Suprapubic skin (tissue), 4 donors: ENCODE measurements at regions not wholly inside any gene's neighbourhood (a gene's known extent, or its start where the extent isn't known, plus 50 kb on each side); places are given as distances from the start of the nearest gene placed in this dataset.

Source experiments
- DNase-seq, 2 donors: peaks; one replicate each; pipeline ENCODE4 v3.0.0-alpha.2; 2019; ENCODE audit warnings: low spot score in 2 of 2
- H3K27ac ChIP-seq: fragments of 200-600 bp; sonication (generic); one replicate; pipeline ENCODE4 v1.5.1; 2019
- H3K27me3 ChIP-seq: fragments of 200-600 bp; sonication (generic); one replicate; pipeline ENCODE4 v1.5.1; 2019
- H3K36me3 ChIP-seq: fragments of 200-600 bp; sonication (generic); one replicate; pipeline ENCODE4 v1.5.1; 2019
- H3K4me1 ChIP-seq: fragments of 200-600 bp; sonication (generic); one replicate; pipeline ENCODE4 v1.5.1; 2019
- H3K4me3 ChIP-seq: fragments of 200-600 bp; sonication (generic); one replicate; pipeline ENCODE4 v1.5.1; 2019; ENCODE audit warnings: mild to moderate bottlenecking
- H3K9me3 ChIP-seq: fragments of 200-600 bp; sonication (generic); one replicate; pipeline ENCODE4 v1.5.1; 2019
- EP300 ChIP-seq: sonication (generic); formaldehyde crosslinking; IDR thresholded peaks from one replicate; pipeline ENCODE4 v1.6.1; 2017; ENCODE audit warnings: antibody characterized with exemption
- POLR2A ChIP-seq, 2 donors: fragments of 450-650 bp; IDR thresholded peaks; one replicate each; pipeline ENCODE4 v1.6.1; 2017; ENCODE audit warnings: antibody characterized with exemption in 2 of 2, mild to moderate bottlenecking in 2 of 2, moderate library complexity in 2 of 2
- POLR2AphosphoS5 ChIP-seq, 3 donors: sonication (generic); formaldehyde crosslinking; IDR thresholded peaks; one replicate each; pipeline ENCODE4 v1.6.1; 2017; ENCODE audit warnings: antibody characterized with exemption in 3 of 3
- WGBS: methylation state at CpG from one replicate; pipeline ENCODE4 v1.1.5; 2018; 5-methylcytosine and 5-hydroxymethylcytosine counted together
- TF ChIP-seq, protein P1 (sequence below), 2 donors: fragments of 200-600 bp in 1 of 2; fragments of 450-650 bp in 1 of 2; sonication (generic) in 1 of 2; IDR thresholded peaks; one replicate each; pipeline ENCODE4 v1.5.1; 2016 to 2019; ENCODE audit warnings: antibody characterized with exemption in 2 of 2, mild to moderate bottlenecking in 1 of 2, moderate library complexity in 1 of 2

DNA sequence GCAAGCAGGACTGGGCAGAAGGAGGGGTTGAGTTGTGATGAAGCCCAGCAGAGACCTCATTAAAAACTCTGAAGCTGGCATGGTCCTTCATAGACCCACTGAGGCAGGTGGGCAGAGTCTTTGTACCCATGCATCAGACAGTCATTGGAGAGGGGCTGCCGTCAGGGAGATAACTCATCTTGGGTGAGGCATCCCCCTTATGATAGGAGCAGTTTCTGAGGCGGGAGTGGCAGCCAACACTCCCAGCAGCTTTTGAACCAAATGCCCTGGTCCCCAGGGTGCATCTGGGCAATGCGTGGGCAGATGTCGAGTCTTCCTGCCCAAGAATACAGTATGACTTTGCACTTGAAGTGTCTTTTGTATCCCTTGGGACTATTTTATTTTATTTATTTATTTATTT, 68.1 kb downstream of the HTR5A start:
- H3K27me3 ChIP-seq, result peaks cover 13% of the 10 kb centered on the region
- H3K4me1 ChIP-seq, result no peaks in the 10 kb centered on the region
- 78% methylated on average over 4 of the region's 4 CpGs for WGBS
- DNase-seq, result no peak
- peaks cover 5% of the 10 kb centered on the region for H3K9me3 ChIP-seq
- no peak overlapping the region for H3K4me3 ChIP-seq
- no peaks in the 10 kb centered on the region for H3K36me3 ChIP-seq
- no peak for TF ChIP-seq POLR2AphosphoS5 (IDR thresholded peaks at IDR 0.05)
- TF ChIP-seq EP300, result no peak
- TF ChIP-seq, protein P1, sequence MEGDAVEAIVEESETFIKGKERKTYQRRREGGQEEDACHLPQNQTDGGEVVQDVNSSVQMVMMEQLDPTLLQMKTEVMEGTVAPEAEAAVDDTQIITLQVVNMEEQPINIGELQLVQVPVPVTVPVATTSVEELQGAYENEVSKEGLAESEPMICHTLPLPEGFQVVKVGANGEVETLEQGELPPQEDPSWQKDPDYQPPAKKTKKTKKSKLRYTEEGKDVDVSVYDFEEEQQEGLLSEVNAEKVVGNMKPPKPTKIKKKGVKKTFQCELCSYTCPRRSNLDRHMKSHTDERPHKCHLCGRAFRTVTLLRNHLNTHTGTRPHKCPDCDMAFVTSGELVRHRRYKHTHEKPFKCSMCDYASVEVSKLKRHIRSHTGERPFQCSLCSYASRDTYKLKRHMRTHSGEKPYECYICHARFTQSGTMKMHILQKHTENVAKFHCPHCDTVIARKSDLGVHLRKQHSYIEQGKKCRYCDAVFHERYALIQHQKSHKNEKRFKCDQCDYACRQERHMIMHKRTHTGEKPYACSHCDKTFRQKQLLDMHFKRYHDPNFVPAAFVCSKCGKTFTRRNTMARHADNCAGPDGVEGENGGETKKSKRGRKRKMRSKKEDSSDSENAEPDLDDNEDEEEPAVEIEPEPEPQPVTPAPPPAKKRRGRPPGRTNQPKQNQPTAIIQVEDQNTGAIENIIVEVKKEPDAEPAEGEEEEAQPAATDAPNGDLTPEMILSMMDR (IDR thresholded peaks at IDR 0.05), result no peak
- no peak for TF ChIP-seq POLR2A (IDR thresholded peaks at IDR 0.05)
- no peak overlapping the region for H3K27ac ChIP-seq

DNA sequence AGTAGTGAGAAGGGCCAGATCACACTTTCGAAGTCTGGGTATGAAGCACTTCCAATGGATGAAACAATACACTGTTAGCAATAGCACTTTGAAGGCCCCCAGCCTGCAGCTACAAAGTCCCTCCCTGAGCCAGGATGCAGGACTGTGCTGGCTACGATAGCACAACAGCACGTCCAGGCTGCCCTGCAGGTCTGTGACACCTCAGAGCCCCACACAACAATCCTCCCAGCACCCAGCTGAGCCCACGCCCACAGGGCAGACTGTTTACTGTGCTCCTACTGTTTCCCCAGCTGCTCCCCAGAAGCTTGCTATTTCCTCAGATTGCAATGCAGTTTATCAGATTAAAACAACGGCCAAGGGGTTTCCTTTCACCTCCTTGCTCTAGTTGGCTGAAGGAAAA, 71.4 kb downstream of the HTR5A start:
- 45% methylated on average over 3 of the region's 5 CpGs for WGBS
- Histone ChIP-seq H3K9me3 (peaks cover 4% of the 10 kb centered on the region), H3K27ac (no peak overlapping the region), H3K36me3 (no peaks in the 10 kb centered on the region), H3K4me3 (no peak overlapping the region), H3K27me3 (peaks cover 13% of the 10 kb centered on the region), H3K4me1 (no peaks in the 10 kb centered on the region)
- DNase-seq, result no peak
- no peak for TF ChIP-seq EP300
- TF ChIP-seq POLR2AphosphoS5 (IDR thresholded peaks at IDR 0.05), result no peak
- TF ChIP-seq, protein P1 (IDR thresholded peaks at IDR 0.05), result no peak
- no peak for TF ChIP-seq POLR2A (IDR thresholded peaks at IDR 0.05)

DNA sequence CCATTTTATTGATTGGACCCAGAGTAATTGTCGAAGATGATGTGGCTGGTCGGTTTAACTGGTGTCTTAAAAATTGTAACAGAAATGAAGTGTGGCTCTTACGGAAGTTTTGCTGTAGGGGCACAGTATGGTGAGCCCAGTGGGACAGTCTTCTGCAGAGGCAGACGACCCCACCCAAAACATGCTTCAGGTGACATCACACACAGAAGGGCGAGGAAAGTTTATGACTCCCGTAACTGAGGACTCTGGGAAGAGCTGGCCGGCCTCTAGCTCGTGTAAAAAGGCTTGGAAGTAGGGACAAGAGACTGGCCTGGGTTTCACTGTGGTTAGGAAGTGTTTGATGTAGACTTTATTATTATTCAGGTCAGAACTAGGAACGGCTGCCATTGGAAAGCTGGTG, 73.3 kb downstream of the HTR5A start:
- TF ChIP-seq POLR2A (IDR thresholded peaks at IDR 0.05) (no peak), EP300 (no peak), POLR2AphosphoS5 (IDR thresholded peaks at IDR 0.05) (no peak)
- TF ChIP-seq, protein P1 (IDR thresholded peaks at IDR 0.05), result no peak
- DNase-seq, result no peak
- WGBS, result 64% methylated on average over 9 of the region's 9 CpGs
- Histone ChIP-seq H3K27me3 (peaks cover 10% of the 10 kb centered on the region), H3K9me3 (no peaks in the 10 kb centered on the region), H3K4me3 (no peak overlapping the region), H3K27ac (no peak overlapping the region), H3K4me1 (no peaks in the 10 kb centered on the region), H3K36me3 (no peaks in the 10 kb centered on the region)

DNA sequence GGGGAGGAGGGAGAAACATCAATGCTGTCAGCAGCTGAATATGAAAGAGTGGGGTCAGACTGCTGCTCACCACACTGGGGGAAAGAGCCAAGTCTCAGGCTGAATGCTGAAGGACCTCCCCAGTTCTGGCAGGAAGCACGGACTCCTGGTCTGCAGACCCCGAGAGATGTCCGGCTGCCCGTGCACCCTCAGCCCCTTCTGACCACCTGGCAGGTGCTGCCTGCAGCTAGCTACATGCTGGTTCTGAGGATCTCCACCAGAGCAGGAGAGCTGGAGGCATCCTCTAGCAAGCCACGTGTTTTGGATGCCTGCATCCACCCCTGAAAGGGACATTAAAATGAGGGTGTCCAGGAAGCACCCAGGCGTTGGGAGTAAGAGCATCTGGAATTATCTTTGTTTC, 74.2 kb downstream of the HTR5A start:
- Histone ChIP-seq H3K4me3 (no peak overlapping the region), H3K27me3 (peaks cover 10% of the 10 kb centered on the region), H3K27ac (no peak overlapping the region), H3K4me1 (no peaks in the 10 kb centered on the region), H3K9me3 (no peaks in the 10 kb centered on the region), H3K36me3 (no peaks in the 10 kb centered on the region)
- WGBS, result 56% methylated on average over 6 of the region's 6 CpGs
- no peak for DNase-seq
- no peak for TF ChIP-seq EP300
- TF ChIP-seq, protein P1 (IDR thresholded peaks at IDR 0.05), result no peak
- TF ChIP-seq POLR2AphosphoS5 (IDR thresholded peaks at IDR 0.05), result no peak
- TF ChIP-seq POLR2A (IDR thresholded peaks at IDR 0.05), result no peak

DNA sequence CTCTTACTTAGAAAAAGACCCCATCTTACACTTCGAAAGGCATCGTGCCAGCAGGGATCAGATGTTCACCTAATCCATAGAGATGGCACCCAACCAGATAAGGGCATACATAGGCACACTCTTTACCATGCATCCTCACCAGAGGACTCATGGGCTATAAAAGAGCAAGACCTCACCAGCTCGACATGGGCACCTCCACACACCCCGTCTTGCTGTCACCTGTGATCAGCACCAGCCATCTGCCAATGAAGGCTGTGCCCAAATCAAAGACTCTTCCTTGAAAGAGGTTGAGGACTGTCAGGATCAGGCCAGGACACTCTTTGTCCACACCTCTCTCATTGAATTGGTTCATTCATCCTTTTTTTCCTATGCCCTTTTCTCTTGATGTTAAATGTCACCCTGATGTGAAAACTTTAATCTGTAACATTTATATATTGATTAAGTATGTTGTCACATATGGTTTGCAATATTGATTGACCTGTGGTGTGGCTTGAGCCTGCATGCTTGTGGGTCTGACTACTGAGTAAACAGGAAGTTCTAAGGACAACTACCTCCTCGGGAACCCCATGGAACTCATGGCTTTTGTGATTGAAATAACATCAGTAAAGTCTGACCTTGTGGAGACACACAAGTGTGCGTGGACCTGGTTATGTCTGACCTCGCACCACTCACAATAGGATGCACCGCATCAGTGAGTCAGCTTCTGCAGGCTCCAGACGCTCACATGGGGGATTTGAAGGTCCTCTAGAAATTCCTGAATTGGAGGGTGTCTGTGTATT, 75.5 kb downstream of the HTR5A start:
- TF ChIP-seq POLR2AphosphoS5 (IDR thresholded peaks at IDR 0.05) (no peak), EP300 (no peak), POLR2A (IDR thresholded peaks at IDR 0.05) (no peak)
- TF ChIP-seq, protein P1 (IDR thresholded peaks at IDR 0.05), result no peak
- Histone ChIP-seq H3K27ac (no peak overlapping the region), H3K36me3 (no peaks in the 10 kb centered on the region), H3K27me3 (peaks cover 10% of the 10 kb centered on the region), H3K4me1 (no peaks in the 10 kb centered on the region), H3K9me3 (no peaks in the 10 kb centered on the region), H3K4me3 (no peak overlapping the region)
- 77% methylated on average over 9 of the region's 9 CpGs for whole genome bisulfite sequencing
- DNase-seq, result no peak
